ENCODE measurements at regions not wholly inside any gene's neighbourhood (a gene's known extent, or its start where the extent isn't known, plus 50 kb on each side); places are given as distances from the start of the nearest gene placed in this dataset.

DNA sequence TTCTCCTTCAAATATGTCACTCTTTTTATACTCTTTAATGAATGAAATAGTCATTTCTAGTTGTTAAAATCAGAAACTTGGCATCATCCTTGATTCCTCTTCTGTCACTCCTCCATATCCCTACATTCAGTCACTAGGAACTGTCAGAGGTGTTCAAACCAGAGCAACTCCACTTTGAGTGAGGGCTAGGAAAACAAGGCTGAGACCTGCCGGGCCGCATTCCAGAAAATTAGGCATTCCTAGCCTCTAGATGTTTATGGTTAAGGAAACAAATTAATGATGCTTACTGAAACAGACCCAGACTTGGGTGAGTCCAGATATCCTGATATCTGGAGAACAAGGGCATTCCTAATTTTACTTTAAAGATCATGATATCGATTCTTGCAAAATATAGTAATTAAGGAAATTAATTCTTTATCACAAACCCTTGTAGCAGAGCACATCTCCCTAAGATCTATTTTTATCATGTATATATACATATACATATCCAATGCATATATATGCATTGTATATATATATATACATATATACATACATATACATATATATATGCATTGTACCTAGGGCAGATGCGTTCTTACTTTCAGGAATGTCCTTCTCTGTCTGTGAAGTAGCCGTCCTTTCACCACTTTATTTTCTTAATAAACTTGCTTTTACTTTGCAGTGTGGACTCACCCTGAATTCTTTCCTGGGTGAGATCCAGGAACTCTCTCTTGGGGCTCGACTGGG lies 98.4 kb upstream of the GC start:
- TF ChIP-seq, protein P1, sequence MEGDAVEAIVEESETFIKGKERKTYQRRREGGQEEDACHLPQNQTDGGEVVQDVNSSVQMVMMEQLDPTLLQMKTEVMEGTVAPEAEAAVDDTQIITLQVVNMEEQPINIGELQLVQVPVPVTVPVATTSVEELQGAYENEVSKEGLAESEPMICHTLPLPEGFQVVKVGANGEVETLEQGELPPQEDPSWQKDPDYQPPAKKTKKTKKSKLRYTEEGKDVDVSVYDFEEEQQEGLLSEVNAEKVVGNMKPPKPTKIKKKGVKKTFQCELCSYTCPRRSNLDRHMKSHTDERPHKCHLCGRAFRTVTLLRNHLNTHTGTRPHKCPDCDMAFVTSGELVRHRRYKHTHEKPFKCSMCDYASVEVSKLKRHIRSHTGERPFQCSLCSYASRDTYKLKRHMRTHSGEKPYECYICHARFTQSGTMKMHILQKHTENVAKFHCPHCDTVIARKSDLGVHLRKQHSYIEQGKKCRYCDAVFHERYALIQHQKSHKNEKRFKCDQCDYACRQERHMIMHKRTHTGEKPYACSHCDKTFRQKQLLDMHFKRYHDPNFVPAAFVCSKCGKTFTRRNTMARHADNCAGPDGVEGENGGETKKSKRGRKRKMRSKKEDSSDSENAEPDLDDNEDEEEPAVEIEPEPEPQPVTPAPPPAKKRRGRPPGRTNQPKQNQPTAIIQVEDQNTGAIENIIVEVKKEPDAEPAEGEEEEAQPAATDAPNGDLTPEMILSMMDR (IDR thresholded peaks at IDR 0.05; ENCODE audit: low read length) = no peak
- TF ChIP-seq EZH2phosphoT487 (IDR thresholded peaks at IDR 0.05; ENCODE audit: low read length) (no peak), EZH2 (optimal IDR thresholded peaks at IDR 0.05; ENCODE audit: low read depth, low read length) (no peak)
